HEK293T (cell line): ENCODE measurements at regions not wholly inside any gene's neighbourhood (a gene's known extent, or its start where the extent isn't known, plus 50 kb on each side); places are given as distances from the start of the nearest gene placed in this dataset.

Experiments used
- CTCF ChIA-PET: fragments of 350-600 bp; formaldehyde crosslinking; extraction: SDS; loops from one replicate; lab custom pipeline; 2021; ENCODE audit warnings: antibody characterized with exemption, inconsistent platforms; lab: Yijun Ruan, JAX
- POLR2A ChIA-PET: fragments of 350-600 bp; formaldehyde crosslinking; extraction: SDS; loops from one replicate; lab custom pipeline; 2020; ENCODE audit warnings: antibody characterized with exemption, inconsistent platforms; lab: Yijun Ruan, JAX
- DNase-seq: peaks from one replicate; pipeline ENCODE4 v3.0.0; 2012; ENCODE audit warnings: mixed read lengths; ENCODE audit errors: extremely low spot score
- ARNT ChIP-seq: fragments of 450-650 bp; IDR thresholded peaks from 2 replicates; pipeline ENCODE4 v1.6.1; 2017; ENCODE audit warnings: mild to moderate bottlenecking
- BHLHE40 ChIP-seq: fragments of 450-650 bp; IDR thresholded peaks from 2 replicates; pipeline ENCODE4 v1.6.1; 2016; ENCODE audit warnings: mild to moderate bottlenecking, moderate library complexity, borderline replicate concordance
- CTBP1 ChIP-seq: fragments of 450-650 bp; IDR thresholded peaks from 2 replicates; pipeline ENCODE4 v1.6.1; 2016; ENCODE audit warnings: borderline replicate concordance
- ELF4 ChIP-seq: fragments of 450-650 bp; IDR thresholded peaks from 2 replicates; pipeline ENCODE4 v1.6.1; 2017; ENCODE audit warnings: antibody characterized with exemption
- FOXK2 ChIP-seq: fragments of 450-650 bp; IDR thresholded peaks from 2 replicates; pipeline ENCODE4 v1.6.1; 2016; ENCODE audit warnings: mild to moderate bottlenecking
- FOXM1 ChIP-seq: fragments of 450-650 bp; IDR thresholded peaks from 2 replicates; pipeline ENCODE4 v1.6.1; 2017; ENCODE audit warnings: mild to moderate bottlenecking, borderline replicate concordance
- HDGF ChIP-seq: fragments of 450-650 bp; IDR thresholded peaks from 2 replicates; pipeline ENCODE4 v1.6.1; 2017; ENCODE audit warnings: antibody characterized with exemption, borderline replicate concordance
- L3MBTL2 ChIP-seq: fragments of 450-650 bp; conservative IDR thresholded peaks from 2 replicates; pipeline ENCODE4 v1.6.1; 2016; ENCODE audit warnings: mild to moderate bottlenecking
- LEF1 ChIP-seq: fragments of 450-650 bp; IDR thresholded peaks from 2 replicates; pipeline ENCODE4 v1.6.1; 2017; ENCODE audit warnings: mild to moderate bottlenecking, borderline replicate concordance
- NFRKB ChIP-seq: fragments of 450-650 bp; IDR thresholded peaks from 2 replicates; pipeline ENCODE4 v1.6.1; 2016; ENCODE audit warnings: mild to moderate bottlenecking, moderate library complexity
- SP1 ChIP-seq: fragments of 450-650 bp; IDR thresholded peaks from 2 replicates; pipeline ENCODE4 v1.6.1; 2017
- SUZ12 ChIP-seq: fragments of 450-650 bp; IDR thresholded peaks from 2 replicates; pipeline ENCODE4 v1.6.1; 2016; ENCODE audit warnings: mild to moderate bottlenecking
- TARDBP ChIP-seq: fragments of 450-650 bp; IDR thresholded peaks from 2 replicates; pipeline ENCODE4 v1.6.1; 2016
- ZNF384 ChIP-seq: fragments of 450-650 bp; IDR thresholded peaks from 2 replicates; pipeline ENCODE4 v1.6.1; 2016
- TF ChIP-seq, protein P1 (sequence below): fragments of 450-650 bp; IDR thresholded peaks from 2 replicates; pipeline ENCODE4 v1.6.1; 2016

DNA sequence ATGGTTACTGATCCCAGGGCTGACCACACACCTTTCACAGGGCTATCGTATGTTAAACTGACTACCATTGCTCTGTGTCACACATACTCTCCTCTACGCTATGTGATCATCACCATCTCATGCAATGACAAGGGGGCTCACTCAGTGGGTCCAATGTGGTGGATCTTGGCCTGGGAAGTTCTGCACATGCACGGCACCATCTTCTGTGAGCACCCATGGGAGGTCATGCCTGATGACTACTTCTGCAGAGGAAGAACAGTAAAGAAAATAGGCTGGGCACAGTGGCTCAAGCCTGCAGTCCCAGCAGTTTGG, 60.0 kb upstream of the FOXD3 start:
- CTCF ChIA-PET = no interaction called here
- no peak for DNase-seq
- POLR2A ChIA-PET = no interaction called here

GRCh38 chr1:63264161-63264560, 58.2 kb upstream of the FOXD3 start:
- DNase-seq = no peak
- no peak for TF ChIP-seq ZNF384
- TF ChIP-seq, protein P1, sequence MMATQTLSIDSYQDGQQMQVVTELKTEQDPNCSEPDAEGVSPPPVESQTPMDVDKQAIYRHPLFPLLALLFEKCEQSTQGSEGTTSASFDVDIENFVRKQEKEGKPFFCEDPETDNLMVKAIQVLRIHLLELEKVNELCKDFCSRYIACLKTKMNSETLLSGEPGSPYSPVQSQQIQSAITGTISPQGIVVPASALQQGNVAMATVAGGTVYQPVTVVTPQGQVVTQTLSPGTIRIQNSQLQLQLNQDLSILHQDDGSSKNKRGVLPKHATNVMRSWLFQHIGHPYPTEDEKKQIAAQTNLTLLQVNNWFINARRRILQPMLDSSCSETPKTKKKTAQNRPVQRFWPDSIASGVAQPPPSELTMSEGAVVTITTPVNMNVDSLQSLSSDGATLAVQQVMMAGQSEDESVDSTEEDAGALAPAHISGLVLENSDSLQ = no peak
- no peak for TF ChIP-seq HDGF
- no peak for TF ChIP-seq LEF1
- no peak for TF ChIP-seq TARDBP
- TF ChIP-seq ELF4 = no peak
- TF ChIP-seq CTBP1 = no peak
- no peak for TF ChIP-seq FOXM1
- TF ChIP-seq SP1 = no peak
- TF ChIP-seq FOXK2 = no peak
- TF ChIP-seq SUZ12 = no peak
- TF ChIP-seq NFRKB = no peak
- no peak for TF ChIP-seq BHLHE40
- ChIA-PET CTCF (interaction anchor here (1.0 kb wide), 1 partner anchor 15 kb away, joined by 3 read pairs; no protein-coding TSS in a partner anchor), POLR2A (no interaction called here)

More for the DNA sequence above, 60.0 kb upstream of the FOXD3 start:
- no peak for TF ChIP-seq ELF4
- no peak for TF ChIP-seq ARNT
- no peak for TF ChIP-seq SUZ12
- no peak for TF ChIP-seq ZNF384
- no peak for TF ChIP-seq FOXM1
- no peak for TF ChIP-seq SP1

GRCh38 chr1:63266857-63267256, 55.5 kb upstream of the FOXD3 start:
- CTCF ChIA-PET = no interaction called here
- TF ChIP-seq ZNF384 (no peak), SUZ12 (no peak), FOXK2 (no peak), LEF1 (no peak), HDGF (no peak), SP1 (no peak), BHLHE40 (no peak), ARNT (no peak)
- TF ChIP-seq, protein P1 = no peak
- POLR2A ChIA-PET = no interaction called here
- DNase-seq = no peak

DNA sequence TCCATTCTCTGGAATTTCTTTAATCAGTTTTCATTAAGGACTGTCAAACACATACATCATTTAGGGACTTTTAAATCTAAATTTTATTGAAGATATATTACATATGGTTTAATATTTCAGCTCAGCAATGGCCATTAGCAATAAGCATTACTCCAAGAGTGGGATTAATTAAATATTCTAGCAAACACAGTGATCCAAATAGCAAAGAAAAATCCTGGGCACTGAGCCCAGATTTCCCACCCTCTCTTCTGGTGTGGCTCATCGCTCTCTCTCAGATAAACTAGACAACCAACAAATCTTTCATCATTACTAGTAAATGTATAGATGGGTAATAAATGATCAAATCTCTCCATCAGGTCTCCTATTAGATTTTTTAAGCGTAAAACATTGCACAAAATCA, 53.5 kb upstream of the FOXD3 start:
- ChIA-PET CTCF (interaction anchor here (0.6 kb wide), 1 partner anchor 43 kb away, joined by 8 read pairs; no protein-coding TSS in a partner anchor), POLR2A (no interaction called here)
- no peak for DNase-seq
- no peak for TF ChIP-seq ZNF384
- TF ChIP-seq, protein P1 = no peak
- no peak for TF ChIP-seq ARNT
- TF ChIP-seq NFRKB = no peak
- no peak for TF ChIP-seq FOXK2
- TF ChIP-seq TARDBP = no peak

- ChIA-PET POLR2A (no interaction called here), CTCF (no interaction called here)
- DNase-seq = no peak
- no peak for TF ChIP-seq NFRKB
- no peak for TF ChIP-seq SP1
- no peak for TF ChIP-seq ELF4
- TF ChIP-seq L3MBTL2 = no peak
These were observed 52.8 kb upstream of the FOXD3 start for GRCh38 chr1:63269571-63269970.
